AG09319 (cell line): ENCODE measurements at regions not wholly inside any gene's neighbourhood (a gene's known extent, or its start where the extent isn't known, plus 50 kb on each side); places are given as distances from the start of the nearest gene placed in this dataset.

Experiments used
- DNase-seq: peaks from one replicate; pipeline ENCODE4 v3.0.0-alpha.2; 2010; ENCODE audit warnings: low read depth; ENCODE audit errors: extremely low read depth
- CTCF ChIP-seq: IDR thresholded peaks from 2 replicates; pipeline ENCODE4 v1.5.1; 2011; ENCODE audit warnings: low read depth, mild to moderate bottlenecking, inconsistent platforms, low read length, moderate library complexity

- TF ChIP-seq CTCF, result no peak
- no peak for DNase-seq
These were observed 424.4 kb upstream of the ID2 start for GRCh38 chr2:8257502-8257901.

- no peak for TF ChIP-seq CTCF
- DNase-seq, result no peak
These were observed 423.4 kb upstream of the ID2 start for GRCh38 chr2:8258406-8258805.

- no peak for DNase-seq
- TF ChIP-seq CTCF, result no peak
These were observed 422.6 kb upstream of the ID2 start for GRCh38 chr2:8259106-8259840.

- no peak for DNase-seq
- no peak for TF ChIP-seq CTCF
These were observed 422.0 kb upstream of the ID2 start for GRCh38 chr2:8259841-8260178.

- DNase-seq, result no peak
- no peak for TF ChIP-seq CTCF
These were observed 421.6 kb upstream of the ID2 start for GRCh38 chr2:8260213-8260612.

GRCh38 chr2:8263901-8264300, 418.0 kb upstream of the ID2 start:
- no peak for TF ChIP-seq CTCF
- no peak for DNase-seq

- DNase-seq, result no peak
- no peak for TF ChIP-seq CTCF
These were observed 416.9 kb upstream of the ID2 start for GRCh38 chr2:8264981-8265380.
